GM12878 (cell line): ENCODE measurements at regions not wholly inside any gene's neighbourhood (a gene's known extent, or its start where the extent isn't known, plus 50 kb on each side); places are given as distances from the start of the nearest gene placed in this dataset.

Source experiments
- ATAC-seq: fragments of 200-7000 bp; cut with Tn5 transposase; 3 replicates; pipeline ENCODE4 v1.9.1; 2020; ENCODE audit warnings: mild to moderate bottlenecking, moderate library complexity
- BruUV-seq: library from RNA; stranded (reverse); fragments of 400-500 nt; replicated peaks from 2 replicates; lab custom pipeline; 2021; lab: Mats Ljungman, UMichigan
- CTCF ChIA-PET: fragments of 300-600 bp; sonication (Branson Sonifier 250); formaldehyde crosslinking; extraction: SDS; loops from one replicate; lab custom pipeline; 2021; ENCODE audit warnings: inconsistent platforms; lab: Yijun Ruan, JAX
- POLR2A ChIA-PET: fragments of 350-600 bp; formaldehyde crosslinking; extraction: SDS; loops from one replicate; lab custom pipeline; 2021; ENCODE audit warnings: inconsistent platforms; lab: Charles Lee
- RAD21 ChIA-PET: fragments of 300-600 bp; sonication (Branson Sonifier 250); formaldehyde crosslinking; loops from one replicate; lab custom pipeline; 2023; ENCODE audit warnings: antibody characterized with exemption; ENCODE audit not compliant: unreplicated experiment; lab: Charles Lee
- SMC1A ChIA-PET: fragments of 300-600 bp; sonication (Branson Sonifier 250); formaldehyde crosslinking; loops from one replicate; lab custom pipeline; 2023; ENCODE audit not compliant: unreplicated experiment, uncharacterized antibody; lab: Charles Lee
- DNase-seq: peaks from one replicate; pipeline ENCODE4 v3.0.0-alpha.2; 2011; ENCODE audit warnings: low read depth, low spot score
- FAIRE-seq: peaks from 3 replicates; lab custom pipeline; 2011; peaks lifted over from hg19 to GRCh38; lab: Jason Lieb, UNC
- H2AFZ ChIP-seq: 2 replicates; pipeline ENCODE4 v1.6.0; 2011; ENCODE audit warnings: low read depth, low read length, control low read depth; ENCODE audit not compliant: control insufficient read depth
- H3K27ac ChIP-seq: 2 replicates; pipeline ENCODE4 v1.5.1; 2011; ENCODE audit warnings: control low read depth; ENCODE audit not compliant: control insufficient read depth, insufficient read depth
- H3K27me3 ChIP-seq, 2 experiments: replicated peaks in 1 of 2; 2 replicates each; pipeline versions ENCODE4 v1.6.0 to v1.6.1; 2011; ENCODE audit warnings: low read length in 1 of 2; ENCODE audit not compliant: control insufficient read depth in 2 of 2, insufficient read depth in 2 of 2
- H3K36me3 ChIP-seq, 2 experiments: 2 replicates each; pipeline ENCODE4 v1.5.1; 2011; ENCODE audit warnings: low read length in 1 of 2; ENCODE audit not compliant: control insufficient read depth in 2 of 2, insufficient read depth in 2 of 2
- H3K4me1 ChIP-seq: 2 replicates; pipeline ENCODE4 v1.6.1; 2011; ENCODE audit warnings: mild to moderate bottlenecking, low read length, moderate library complexity, mixed read lengths; ENCODE audit not compliant: control insufficient read depth, insufficient read depth
- H3K4me2 ChIP-seq: 2 replicates; pipeline ENCODE4 v1.6.0; 2011; ENCODE audit warnings: control low read depth; ENCODE audit not compliant: control insufficient read depth, insufficient read depth
- H3K4me3 ChIP-seq: fragments of 200-600 bp; sonication (generic); 2 replicates; pipeline ENCODE4 v1.5.1; 2016
- H3K79me2 ChIP-seq: 2 replicates; pipeline ENCODE4 v1.6.0; 2011; ENCODE audit warnings: low read length; ENCODE audit not compliant: control insufficient read depth, insufficient read depth
- H3K9ac ChIP-seq: 2 replicates; pipeline ENCODE4 v1.8.0; 2011; ENCODE audit warnings: low read length, control low read depth, mixed read lengths; ENCODE audit not compliant: control insufficient read depth, insufficient read depth
- H3K9me3 ChIP-seq: replicated peaks from 3 replicates; pipeline ENCODE4 v1.5.1; 2011; ENCODE audit warnings: mild to moderate bottlenecking, low read length; ENCODE audit not compliant: control insufficient read depth, insufficient read depth
- H4K20me1 ChIP-seq: 2 replicates; pipeline ENCODE4 v1.6.0; 2011; ENCODE audit not compliant: control insufficient read depth, insufficient read depth
- ATF2 ChIP-seq: IDR thresholded peaks from 2 replicates; pipeline ENCODE4 v1.6.1; 2012; ENCODE audit warnings: low read length, inconsistent platforms
- ATF7 ChIP-seq: fragments of 450-650 bp; IDR thresholded peaks from 2 replicates; pipeline ENCODE4 v1.6.1; 2016; ENCODE audit warnings: low read depth, mild to moderate bottlenecking
- BCL11A ChIP-seq: IDR thresholded peaks from 2 replicates; pipeline ENCODE4 v1.6.1; 2011; ENCODE audit warnings: low read depth, low read length
- BCL3 ChIP-seq: IDR thresholded peaks from 2 replicates; pipeline ENCODE4 v1.6.1; 2011; ENCODE audit warnings: borderline replicate concordance, low read depth, mild to moderate bottlenecking, moderate library complexity, low read length; ENCODE audit not compliant: insufficient read depth, poor library complexity, severe bottlenecking
- E2F4 ChIP-seq: IDR thresholded peaks from 2 replicates; pipeline ENCODE4 v1.6.1; 2012; ENCODE audit warnings: low read depth, low read length, improper control_type of control experiment
- EGR1 ChIP-seq, 2 experiments: IDR thresholded peaks; 1 replicate in 1 of 2; 2 replicates in 1 of 2; pipeline ENCODE4 v1.6.1; 2011 to 2012; ENCODE audit warnings: low read depth in 2 of 2, low read length in 2 of 2, borderline replicate concordance in 1 of 2, mild to moderate bottlenecking in 1 of 2, moderate library complexity in 1 of 2
- JUNB ChIP-seq: IDR thresholded peaks from 2 replicates; pipeline ENCODE4 v1.6.1; 2016; ENCODE audit warnings: antibody characterized with exemption, mild to moderate bottlenecking
- NFIC ChIP-seq: IDR thresholded peaks from 2 replicates; pipeline ENCODE4 v1.6.1; 2012; ENCODE audit warnings: low read depth, mild to moderate bottlenecking, inconsistent platforms, low read length, moderate library complexity
- PKNOX1 ChIP-seq: fragments of 450-650 bp; IDR thresholded peaks from 2 replicates; pipeline ENCODE4 v1.6.1; 2016; ENCODE audit warnings: mild to moderate bottlenecking
- RUNX3 ChIP-seq: IDR thresholded peaks from 2 replicates; pipeline ENCODE4 v1.6.1; 2012; ENCODE audit warnings: low read length, inconsistent platforms
- SUPT20H ChIP-seq: IDR thresholded peaks from 2 replicates; pipeline ENCODE4 v1.6.1; 2011; ENCODE audit warnings: low read depth, mild to moderate bottlenecking, low read length, moderate library complexity, borderline replicate concordance; ENCODE audit not compliant: control insufficient read depth
- TCF12 ChIP-seq: IDR thresholded peaks from 2 replicates; pipeline ENCODE4 v1.6.1; 2011; ENCODE audit warnings: low read depth, mild to moderate bottlenecking, low read length
- ZNF24 ChIP-seq: fragments of 450-650 bp; IDR thresholded peaks from 2 replicates; pipeline ENCODE4 v1.6.1; 2017; ENCODE audit warnings: antibody characterized with exemption, mild to moderate bottlenecking
- ZNF384 ChIP-seq: IDR thresholded peaks from 2 replicates; pipeline ENCODE4 v1.6.1; 2012; ENCODE audit warnings: low read depth, mild to moderate bottlenecking, low read length, improper control_type of control experiment, borderline replicate concordance
- ZNF592 ChIP-seq: fragments of 450-650 bp; IDR thresholded peaks from 2 replicates; pipeline ENCODE4 v1.6.1; 2017; ENCODE audit warnings: mild to moderate bottlenecking, moderate library complexity
- WGBS: methylation state at CpG from one replicate; pipeline ENCODE4 v1.1.6; 2016; ENCODE audit warnings: low lambda C conversion rate; ENCODE audit not compliant: insufficient replicate concordance, insufficient coverage; ENCODE audit errors: missing lambda C conversion rate; 5-methylcytosine and 5-hydroxymethylcytosine counted together
- in situ Hi-C: fragments of 300-500 bp; cut with MboI; formaldehyde crosslinking; loops from 9 replicates; pipeline ENCODE4 v1.14.3; 2018; ENCODE audit warnings: mixed read lengths
- intact Hi-C: fragments of 100-400 bp; cut with micrococcal nuclease; formaldehyde crosslinking; loops from one replicate; pipeline ENCODE4 v1.14.2; 2022; ENCODE audit not compliant: unreplicated experiment

- H3K9me3 ChIP-seq = no peaks in the 10 kb centered on the region
- H3K4me3 ChIP-seq = no peak overlapping the region
- H3K27ac ChIP-seq = no peak overlapping the region
- H3K36me3 ChIP-seq = no peaks in the 10 kb centered on the region
- ATAC-seq = peak; percentile 78
- WGBS = 11% methylated on average over 3 of the region's 3 CpGs
- no peaks in the 10 kb centered on the region for H3K79me2 ChIP-seq
- in situ Hi-C loops (no loop called here), intact Hi-C loops (no loop called here)
- H3K27me3 ChIP-seq = no peaks in the 10 kb centered on the region
- H4K20me1 ChIP-seq = no peaks in the 10 kb centered on the region
- no peak for FAIRE-seq
- ChIA-PET POLR2A (no interaction called here), CTCF (interaction anchor here (0.6 to 2.6 kb wide), 4 partner anchors 15 to 377 kb away, joined by 3 to 6 read pairs (median 5); no protein-coding TSS in a partner anchor), SMC1A (interaction anchor here (0.7 to 1.2 kb wide), 3 partner anchors 54 to 378 kb away, joined by 3 read pairs; no protein-coding TSS in a partner anchor), RAD21 (interaction anchor here (1.4 kb wide), 1 partner anchor 9 kb away, joined by 3 read pairs; no protein-coding TSS in a partner anchor)
- H3K4me2 ChIP-seq = no peak overlapping the region
- no peak overlapping the region for H3K9ac ChIP-seq
- BruUV-seq = no TSS peak
- no peaks in the 10 kb centered on the region for H3K4me1 ChIP-seq
- no peak overlapping the region for H2AFZ ChIP-seq
- DNase-seq = no peak
- TF ChIP-seq E2F4 = no peak
- no peak for TF ChIP-seq SUPT20H
- TF ChIP-seq JUNB = peak; percentile 68
- TF ChIP-seq ZNF24 = no peak
- no peak for TF ChIP-seq ZNF384
- peak; percentile 89; the same call in 1 of the 2 replicates for TF ChIP-seq NFIC
- TF ChIP-seq ATF7 = peak; percentile 66; the same call in 1 of the 2 replicates
- no peak for TF ChIP-seq ZNF592
- TF ChIP-seq BCL3 = no peak
- peak; percentile 66; the same call in 1 of the 2 replicates for TF ChIP-seq TCF12
- TF ChIP-seq EGR1 (IDR thresholded peaks at IDR 0.05; ENCODE audit: borderline replicate concordance in 1 of 2, low read depth in 2 of 2, low read length in 2 of 2) = no peak
- peak; percentile 76; the same call in 1 of the 2 replicates for TF ChIP-seq RUNX3
- TF ChIP-seq ATF2 = peak; percentile 77; the same call in 1 of the 2 replicates
- TF ChIP-seq PKNOX1 = no peak
- peak; percentile 68; the same call in 1 of the 2 replicates for TF ChIP-seq BCL11A
Measured at GRCh38 chr1:238241607-238242006, 350.9 kb upstream of the ZP4 start.
